EL (cell line): ENCODE measurements at regions not wholly inside any gene's neighbourhood (a gene's known extent, or its start where the extent isn't known, plus 50 kb on each side); places are given as distances from the start of the nearest gene placed in this dataset.
"Not testable (repeated sequence)": the region's sequence is repeated elsewhere in the genome, so short reads cannot be mapped to it uniquely, and the experiment has no call there.

Experiments used
- DNase-seq: peaks from one replicate; pipeline ENCODE4 v3.0.0-alpha.2; 2016

DNA sequence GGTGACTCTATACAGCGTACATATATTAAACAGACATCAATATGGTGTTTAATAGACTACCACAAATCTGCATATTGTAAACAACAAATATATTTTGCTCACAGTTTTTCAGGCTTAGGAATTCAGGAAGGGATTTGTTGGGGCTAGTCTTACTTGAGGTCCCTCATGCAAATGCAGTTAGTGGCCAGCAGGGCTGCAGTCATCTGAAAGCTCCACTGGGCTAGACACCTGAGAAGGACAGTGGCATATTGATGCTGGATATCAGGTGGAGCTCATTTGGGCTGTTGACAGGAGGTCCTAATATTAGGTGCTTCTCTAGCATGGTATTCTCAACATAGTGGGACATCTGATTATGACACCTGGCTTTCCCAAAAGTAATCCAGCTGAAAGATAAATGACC lies 493.8 kb upstream of the PABPC4L start:
- DNase-seq, result no peak

DNA sequence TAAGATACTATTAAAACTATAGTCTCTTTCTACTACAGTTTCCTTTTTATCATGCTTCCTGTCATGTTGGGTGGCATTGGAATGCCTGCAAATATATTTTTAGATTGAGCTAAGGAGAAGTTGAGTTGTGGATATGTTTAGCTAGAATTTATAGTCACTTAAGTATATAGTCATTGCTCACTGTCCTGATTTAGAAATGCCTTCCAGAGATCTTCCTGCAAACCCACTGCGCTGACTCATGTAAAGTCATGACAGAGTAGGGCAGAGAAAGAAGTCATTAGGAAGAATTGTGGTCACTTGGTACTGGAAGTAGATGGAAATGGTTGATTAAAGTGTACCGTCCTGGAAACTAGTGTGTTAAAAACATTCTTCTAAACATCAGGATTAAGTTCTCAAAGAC lies 490.3 kb upstream of the PABPC4L start:
- peak; percentile 60 for DNase-seq

DNA sequence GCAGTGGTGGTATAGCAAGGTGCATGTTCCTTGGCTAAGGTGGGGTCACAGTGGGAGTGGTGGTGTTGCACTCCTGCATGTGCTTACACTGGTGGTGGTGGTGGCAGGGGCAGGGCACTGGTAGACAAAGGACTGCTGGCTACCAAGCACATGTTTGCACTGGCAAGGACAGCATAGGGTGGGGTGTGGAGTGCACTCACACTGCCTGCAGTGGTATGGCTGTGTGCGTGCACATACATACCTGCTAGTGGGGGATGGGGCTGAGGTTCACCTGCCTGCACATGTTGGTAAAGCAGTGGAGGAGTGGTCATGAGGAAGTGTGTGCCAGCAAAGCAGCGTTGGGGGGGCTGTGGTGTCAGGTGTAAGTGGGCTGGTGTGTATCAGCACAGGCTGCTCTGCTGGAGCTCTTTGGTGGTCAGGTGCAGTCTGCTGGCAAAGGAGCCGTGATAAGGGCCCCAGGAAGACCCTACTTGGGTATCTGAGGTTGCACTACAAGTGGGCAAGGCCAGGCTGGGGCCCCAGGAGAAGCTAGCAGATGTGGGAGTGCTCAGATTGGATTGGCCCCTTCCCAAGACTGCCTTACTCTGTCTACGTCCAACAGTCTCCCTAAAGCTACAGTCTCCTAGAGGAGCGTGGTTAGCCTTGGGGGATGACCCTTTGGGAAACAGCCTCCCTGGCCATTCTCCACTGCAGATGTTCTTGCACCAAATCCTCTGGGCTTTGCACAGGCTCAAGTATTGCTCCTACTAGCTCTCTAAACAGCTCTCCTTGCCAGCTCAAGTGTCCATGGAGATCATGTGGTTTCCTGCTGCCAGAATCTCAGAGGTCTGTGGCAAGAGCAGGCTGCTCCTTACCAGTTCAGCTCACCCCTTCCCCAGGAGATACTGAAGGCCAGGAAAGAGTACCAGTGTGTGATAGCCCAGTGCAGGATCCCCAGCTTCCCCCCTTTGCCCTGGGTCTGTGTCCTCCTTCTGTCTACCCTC lies 486.3 kb upstream of the PABPC4L start:
- no peak for DNase-seq

- DNase-seq, result no peak
Observed at GRCh38 chr4:134677209-134677814, 475.7 kb upstream of the PABPC4L start.

- DNase-seq, result peak; percentile 23
Observed at GRCh38 chr4:134668237-134668636, 466.6 kb upstream of the PABPC4L start.

DNA sequence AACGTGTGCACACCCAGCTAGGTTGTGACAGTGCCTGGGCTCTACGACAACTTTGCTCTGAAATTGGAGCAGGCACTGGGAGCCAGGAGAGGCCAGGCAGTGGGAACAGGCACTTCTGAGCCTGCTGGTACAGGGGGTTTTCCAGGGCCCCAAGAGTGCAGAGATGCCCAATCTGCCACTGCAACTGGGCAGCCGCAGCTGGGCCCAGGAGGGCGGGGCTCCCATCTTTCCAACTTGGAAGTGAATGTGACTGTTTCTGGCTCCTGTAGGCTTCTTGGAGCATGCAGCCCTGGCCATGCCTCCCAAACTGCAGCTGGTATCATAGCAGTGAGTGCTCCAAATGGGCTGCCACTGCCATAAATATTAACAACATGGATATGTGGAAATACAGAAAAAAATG lies 465.1 kb upstream of the PABPC4L start:
- no peak for DNase-seq

- DNase-seq, result no peak
Observed at GRCh38 chr4:134665429-134665828, 463.8 kb upstream of the PABPC4L start.

DNA sequence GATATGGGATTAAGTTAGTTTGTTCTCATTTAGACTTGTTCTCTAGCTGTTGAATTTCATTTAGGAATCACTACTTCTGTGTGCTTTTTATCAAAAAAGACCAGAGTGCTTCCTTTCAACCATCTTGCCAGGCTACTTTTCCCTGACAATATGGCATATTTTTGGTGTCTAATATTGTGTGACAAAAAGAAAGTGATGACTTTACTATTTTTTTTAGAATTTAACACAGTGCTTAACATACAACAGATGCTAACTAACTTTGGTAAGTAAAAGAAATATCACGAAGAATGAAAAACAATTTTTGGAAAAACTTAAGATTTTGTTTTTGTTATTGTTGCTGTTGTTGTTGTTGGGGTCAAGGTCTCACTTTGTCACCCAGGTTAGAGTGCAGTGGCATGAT lies 462.2 kb upstream of the PABPC4L start:
- DNase-seq, result no peak

- no peak for DNase-seq
Observed at GRCh38 chr4:134650461-134650860, 448.9 kb upstream of the PABPC4L start.

- no peak for DNase-seq
Observed at GRCh38 chr4:134645778-134646177, 444.2 kb upstream of the PABPC4L start.

DNA sequence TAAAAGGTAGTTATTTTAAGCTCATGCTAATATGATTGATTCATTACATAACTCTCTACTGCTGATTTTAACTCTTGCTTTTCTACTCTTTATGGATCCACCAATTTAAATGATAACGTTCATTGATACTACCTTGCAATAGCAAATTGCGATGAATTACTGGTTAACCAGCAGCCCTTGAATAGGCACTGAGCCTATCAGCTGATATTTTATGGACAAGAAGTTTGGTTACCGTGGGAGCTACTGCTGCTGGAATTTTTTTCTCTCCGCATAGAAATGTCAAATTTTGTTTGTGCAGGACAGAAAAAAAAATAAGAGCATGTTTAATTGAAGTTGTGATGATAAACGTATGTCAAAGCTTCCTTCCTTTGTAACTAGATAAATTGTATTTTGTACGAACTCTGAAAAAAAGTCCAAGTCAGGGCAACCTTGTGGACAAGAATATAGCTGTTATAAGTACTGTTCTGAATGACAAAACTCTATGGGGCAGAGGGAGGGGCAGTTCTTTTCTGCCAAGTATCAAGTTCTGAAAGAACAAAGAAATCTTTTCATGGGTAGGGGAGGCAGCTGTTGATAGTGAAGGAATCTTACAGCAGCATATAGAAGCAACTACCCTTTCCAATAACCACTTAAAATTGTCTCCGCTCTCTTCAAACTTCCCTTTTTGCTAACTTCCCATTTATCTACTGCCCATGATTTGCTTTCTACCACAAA lies 434.9 kb upstream of the PABPC4L start:
- no peak for DNase-seq

DNA sequence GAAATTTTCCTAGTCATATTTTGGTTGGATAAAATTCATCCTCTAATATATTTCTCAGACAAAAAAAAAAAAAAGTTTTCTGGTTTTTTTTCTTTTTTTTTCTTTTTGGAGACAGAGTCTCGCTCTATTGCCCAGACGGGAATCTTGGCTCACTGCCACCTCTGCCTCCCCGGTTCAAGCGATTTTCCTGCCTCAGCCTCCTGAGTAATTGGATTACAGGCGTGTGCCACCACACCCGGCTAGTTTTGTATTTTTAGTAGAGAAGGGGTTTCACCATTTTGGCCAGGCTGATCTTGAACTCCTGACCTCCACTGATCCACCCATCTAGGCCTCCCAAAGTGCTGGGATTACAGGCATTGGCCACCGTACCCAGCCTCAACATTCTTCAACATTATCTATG lies 432.7 kb upstream of the PABPC4L start:
- DNase-seq, result no peak

DNA sequence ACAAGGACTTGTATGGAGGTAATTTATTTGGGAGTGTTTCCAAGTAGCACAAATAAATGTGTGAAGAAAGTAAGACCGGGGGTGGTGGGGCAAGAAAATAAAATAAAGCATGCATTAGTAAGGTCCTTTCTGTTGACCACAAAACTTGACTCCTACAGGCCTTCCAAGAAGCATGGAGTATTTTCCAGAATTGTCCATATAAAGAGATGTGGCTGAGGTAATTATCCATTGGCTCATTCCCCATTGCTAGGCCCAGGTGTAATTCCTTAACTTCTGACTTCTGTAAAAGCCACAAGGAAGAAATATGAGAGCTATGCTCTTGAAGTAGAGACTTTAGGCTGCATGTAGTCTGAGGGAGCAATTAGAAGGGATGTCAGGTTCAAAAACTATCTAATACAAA lies 430.5 kb upstream of the PABPC4L start:
- DNase-seq, result no peak

GRCh38 chr4:134628066-134628465 lies 426.5 kb upstream of the PABPC4L start:
- peak; percentile 1 for DNase-seq

- DNase-seq, result no peak
Observed at GRCh38 chr4:134627366-134627765, 425.8 kb upstream of the PABPC4L start.

DNA sequence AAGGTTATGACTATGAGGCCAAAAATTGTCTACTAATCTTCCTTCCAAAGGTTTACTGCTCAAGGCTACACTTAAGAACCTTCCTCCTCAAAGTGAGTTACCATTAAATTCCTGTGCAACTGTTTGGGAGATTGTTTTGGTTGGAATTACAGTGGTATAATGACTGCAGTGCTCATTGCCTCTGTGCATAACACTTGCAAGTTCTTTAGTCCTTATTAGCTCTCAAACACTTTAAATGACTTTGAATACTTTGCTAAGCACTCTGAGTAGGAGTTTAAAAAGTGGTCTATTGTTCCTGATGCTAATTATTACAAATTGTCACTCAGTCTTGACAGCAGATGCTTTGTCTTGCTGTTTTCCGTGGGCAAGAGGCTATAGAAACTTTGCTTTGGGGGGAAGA lies 422.8 kb upstream of the PABPC4L start:
- DNase-seq, result no peak

GRCh38 chr4:134622626-134623575 lies 421.3 kb upstream of the PABPC4L start:
- DNase-seq, result not testable (repeated sequence)

DNA sequence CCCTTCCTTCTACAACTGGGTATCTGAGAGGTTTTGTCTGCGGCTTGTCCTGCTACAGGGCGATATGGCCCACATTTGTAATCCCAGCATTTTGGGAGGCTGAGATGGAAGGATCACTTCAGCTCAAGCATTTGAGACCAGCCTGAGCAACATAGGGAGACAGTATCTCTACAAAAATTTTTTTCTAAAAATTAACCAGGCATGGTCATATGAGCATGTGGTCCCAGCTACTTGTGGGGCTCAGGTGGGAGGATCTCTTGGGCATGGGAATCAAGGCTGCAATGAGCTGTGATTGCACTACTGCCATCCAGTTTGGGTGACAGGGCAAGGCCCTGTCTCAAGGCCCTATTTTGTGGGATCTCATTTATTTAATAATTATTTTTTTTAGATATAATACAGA lies 420.6 kb upstream of the PABPC4L start:
- no peak for DNase-seq

- not testable (repeated sequence) for DNase-seq
Observed at GRCh38 chr4:134621715-134622114, 420.1 kb upstream of the PABPC4L start.

DNA sequence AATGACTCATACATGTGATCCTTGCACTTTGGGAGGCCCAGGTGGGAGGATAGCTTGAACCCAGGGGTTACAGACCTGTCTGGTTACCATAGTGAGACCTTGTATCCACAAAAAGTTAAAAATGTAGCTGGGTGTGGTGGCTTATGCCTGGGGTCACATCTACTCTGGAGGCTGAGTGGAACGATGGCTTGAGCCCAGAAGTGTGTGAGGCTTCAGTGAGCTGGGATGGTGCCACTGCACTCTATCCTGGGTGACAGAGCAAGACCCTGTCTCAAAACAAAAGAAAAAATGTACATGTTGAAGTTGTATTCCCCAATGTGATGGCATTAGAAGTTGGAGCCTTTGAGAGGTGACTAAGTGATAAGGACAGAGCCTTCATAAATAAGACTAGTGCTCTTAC lies 409.4 kb upstream of the PABPC4L start:
- no peak for DNase-seq

DNA sequence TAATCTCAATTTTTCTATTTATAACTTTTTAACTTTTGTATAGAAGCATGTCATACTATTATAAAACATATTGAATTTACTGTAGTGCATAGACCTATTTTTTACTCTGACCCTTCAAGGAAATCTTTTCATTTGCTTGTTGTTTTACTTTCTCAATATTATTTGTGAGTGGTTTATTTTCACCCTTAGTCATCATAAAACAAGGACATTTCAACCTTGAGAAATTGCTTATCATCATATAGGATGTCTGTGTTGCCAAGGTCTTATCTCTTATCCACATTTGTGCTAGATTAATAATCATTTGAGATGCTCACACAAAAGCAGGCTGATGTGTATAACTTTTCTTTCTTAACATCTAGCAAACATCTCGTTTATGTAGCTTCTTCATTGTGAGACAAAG lies 408.6 kb upstream of the PABPC4L start:
- no peak for DNase-seq

GRCh38 chr4:134601706-134602105 lies 400.1 kb upstream of the PABPC4L start:
- no peak for DNase-seq

GRCh38 chr4:134591326-134591725 lies 389.7 kb upstream of the PABPC4L start:
- no peak for DNase-seq
